GM12873 (cell line): ENCODE measurements at regions not wholly inside any gene's neighbourhood (a gene's known extent, or its start where the extent isn't known, plus 50 kb on each side); places are given as distances from the start of the nearest gene placed in this dataset.

ENCODE experiments used
- TF ChIP-seq, protein P1 (sequence below): IDR thresholded peaks from 2 replicates; pipeline ENCODE4 v1.5.1; 2012; ENCODE audit warnings: low read depth, mild to moderate bottlenecking, moderate library complexity, low read length, control low read depth; ENCODE audit not compliant: insufficient read depth; ENCODE audit errors: missing control alignments

DNA sequence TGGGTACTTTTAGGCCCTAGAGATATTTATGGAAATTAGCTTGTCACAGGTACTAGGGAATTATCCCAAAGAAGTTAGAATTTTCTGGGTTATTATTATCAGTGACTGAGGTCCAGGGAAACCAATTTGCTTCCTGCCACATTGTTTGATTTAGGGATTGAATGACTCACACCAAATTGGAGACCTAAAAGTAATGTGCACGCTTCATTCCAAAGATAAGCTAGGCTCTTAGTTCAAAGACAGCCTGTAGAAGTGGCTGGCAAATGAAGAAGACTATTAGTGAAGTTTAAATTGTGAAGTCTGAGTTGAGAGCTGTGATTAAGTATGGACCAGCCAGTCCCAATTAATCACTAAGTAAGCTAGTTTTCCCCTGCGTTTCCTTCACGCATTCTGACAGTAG lies 188.1 kb upstream of the MYO3A start:
- TF ChIP-seq, protein P1, sequence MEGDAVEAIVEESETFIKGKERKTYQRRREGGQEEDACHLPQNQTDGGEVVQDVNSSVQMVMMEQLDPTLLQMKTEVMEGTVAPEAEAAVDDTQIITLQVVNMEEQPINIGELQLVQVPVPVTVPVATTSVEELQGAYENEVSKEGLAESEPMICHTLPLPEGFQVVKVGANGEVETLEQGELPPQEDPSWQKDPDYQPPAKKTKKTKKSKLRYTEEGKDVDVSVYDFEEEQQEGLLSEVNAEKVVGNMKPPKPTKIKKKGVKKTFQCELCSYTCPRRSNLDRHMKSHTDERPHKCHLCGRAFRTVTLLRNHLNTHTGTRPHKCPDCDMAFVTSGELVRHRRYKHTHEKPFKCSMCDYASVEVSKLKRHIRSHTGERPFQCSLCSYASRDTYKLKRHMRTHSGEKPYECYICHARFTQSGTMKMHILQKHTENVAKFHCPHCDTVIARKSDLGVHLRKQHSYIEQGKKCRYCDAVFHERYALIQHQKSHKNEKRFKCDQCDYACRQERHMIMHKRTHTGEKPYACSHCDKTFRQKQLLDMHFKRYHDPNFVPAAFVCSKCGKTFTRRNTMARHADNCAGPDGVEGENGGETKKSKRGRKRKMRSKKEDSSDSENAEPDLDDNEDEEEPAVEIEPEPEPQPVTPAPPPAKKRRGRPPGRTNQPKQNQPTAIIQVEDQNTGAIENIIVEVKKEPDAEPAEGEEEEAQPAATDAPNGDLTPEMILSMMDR = no peak

DNA sequence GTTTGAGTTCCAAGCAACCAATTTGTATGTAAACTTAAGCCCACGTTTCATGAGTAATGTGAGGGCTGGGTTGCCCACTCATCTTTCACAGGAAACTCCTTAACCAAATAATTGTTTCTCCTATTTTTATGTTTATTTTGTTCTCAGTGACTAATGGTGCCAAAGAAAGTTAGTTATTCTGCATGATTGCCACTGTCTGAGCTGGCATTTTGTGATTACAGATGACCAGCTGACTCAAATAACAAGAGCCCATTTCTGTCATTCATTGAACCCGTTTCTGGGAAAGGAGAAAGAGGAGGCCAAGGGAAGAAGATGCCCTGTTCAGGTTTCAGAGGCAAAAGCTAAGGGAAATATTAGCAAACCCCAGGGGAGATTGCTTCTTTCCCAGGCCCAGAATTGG lies 186.9 kb upstream of the MYO3A start:
- TF ChIP-seq, protein P1 = no peak

DNA sequence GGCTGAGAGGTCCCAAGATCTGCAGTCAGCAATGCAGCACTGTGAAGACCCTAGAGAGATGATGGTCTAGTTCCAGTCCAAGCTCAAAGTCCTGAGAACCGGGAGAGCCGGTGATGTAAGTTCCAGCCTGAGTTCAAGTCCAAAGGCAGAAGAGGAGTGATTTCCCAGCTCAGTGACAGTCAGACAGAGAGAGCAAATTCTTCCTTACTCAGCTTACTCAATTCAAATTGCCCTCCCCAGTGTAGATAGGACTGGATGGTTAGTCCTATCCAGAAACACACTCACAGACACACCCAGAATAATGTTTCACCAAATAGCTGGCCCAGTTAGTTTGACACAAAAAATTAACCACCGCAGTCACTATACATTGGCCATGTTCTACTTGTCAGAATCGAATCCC lies 185.5 kb upstream of the MYO3A start:
- TF ChIP-seq, protein P1 = no peak

DNA sequence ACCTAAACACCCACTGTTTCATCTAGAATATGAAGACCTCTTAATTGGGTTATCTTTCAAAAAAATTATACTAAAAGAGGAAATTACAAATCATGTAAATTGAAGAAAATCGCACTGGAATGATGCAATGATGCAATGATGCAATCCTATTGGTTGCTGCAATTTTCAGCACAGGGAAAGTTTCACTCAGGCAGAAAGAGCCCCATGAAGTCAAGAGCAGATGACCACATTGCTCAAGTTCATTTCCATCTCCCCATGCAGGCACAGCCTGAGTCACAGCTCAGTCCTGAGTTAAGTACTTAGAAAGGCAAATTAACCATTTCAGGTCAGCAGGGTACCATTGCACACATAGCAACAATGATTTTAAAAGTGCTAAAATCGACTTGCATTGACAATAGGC lies 180.3 kb upstream of the MYO3A start:
- TF ChIP-seq, protein P1 = no peak

DNA sequence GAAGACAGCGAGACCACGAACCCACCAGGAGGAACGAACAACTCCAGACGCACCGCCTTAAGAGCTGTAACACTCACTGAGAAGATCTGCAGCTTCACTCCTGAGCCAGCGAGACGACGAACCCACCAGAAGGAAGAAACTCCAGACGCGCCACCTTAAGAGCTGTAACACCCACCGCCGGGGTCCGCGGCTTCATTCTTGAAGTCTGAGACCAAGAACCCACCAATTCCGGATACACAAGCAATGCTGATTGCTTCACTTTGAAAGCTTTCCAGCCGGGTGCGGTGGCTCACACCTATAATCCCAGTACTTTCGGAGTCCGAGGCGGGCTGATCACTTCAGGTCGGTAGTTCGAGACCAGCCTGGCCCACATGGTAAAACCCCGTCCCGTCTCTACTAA lies 177.2 kb upstream of the MYO3A start:
- TF ChIP-seq, protein P1 = no peak

DNA sequence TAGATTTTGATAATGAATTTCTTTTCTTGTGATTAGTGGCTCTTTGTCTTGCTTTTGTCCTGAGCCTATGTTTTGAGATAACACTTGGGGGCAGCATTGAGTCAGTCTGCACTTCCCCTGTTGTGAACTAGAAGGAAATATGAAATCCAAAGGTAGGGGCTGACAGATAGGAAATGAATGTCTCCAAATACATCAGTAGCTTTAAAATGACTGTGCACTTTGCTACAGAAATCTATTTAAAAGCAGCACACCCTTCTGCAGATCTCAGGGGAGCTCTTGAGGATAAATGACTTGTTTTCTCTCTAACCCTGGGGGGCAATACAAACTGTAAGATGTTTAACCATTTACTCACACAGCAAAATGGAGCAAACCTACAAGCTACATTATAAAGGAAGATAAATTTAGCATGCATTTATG lies 176.0 kb upstream of the MYO3A start:
- TF ChIP-seq, protein P1 = peak; percentile 68

DNA sequence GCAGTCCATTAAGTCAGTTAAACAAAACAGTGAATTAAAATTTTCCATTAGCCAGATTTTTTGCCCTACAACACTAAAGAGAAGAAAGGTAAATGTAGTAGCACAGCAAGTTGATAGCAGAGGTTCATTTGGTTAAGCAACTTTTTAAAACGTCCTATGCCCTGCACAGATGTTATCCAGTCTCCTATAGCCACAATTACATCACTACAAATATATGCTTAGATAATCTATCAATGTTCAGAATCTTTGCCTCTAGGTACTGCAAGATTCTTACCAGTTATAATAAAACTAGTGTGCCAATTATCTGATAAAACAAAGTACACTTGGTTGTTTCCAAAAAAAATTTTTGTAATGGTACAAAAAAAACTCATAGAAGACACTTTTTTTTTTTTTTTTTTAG lies 175.5 kb upstream of the MYO3A start:
- TF ChIP-seq, protein P1 = no peak

DNA sequence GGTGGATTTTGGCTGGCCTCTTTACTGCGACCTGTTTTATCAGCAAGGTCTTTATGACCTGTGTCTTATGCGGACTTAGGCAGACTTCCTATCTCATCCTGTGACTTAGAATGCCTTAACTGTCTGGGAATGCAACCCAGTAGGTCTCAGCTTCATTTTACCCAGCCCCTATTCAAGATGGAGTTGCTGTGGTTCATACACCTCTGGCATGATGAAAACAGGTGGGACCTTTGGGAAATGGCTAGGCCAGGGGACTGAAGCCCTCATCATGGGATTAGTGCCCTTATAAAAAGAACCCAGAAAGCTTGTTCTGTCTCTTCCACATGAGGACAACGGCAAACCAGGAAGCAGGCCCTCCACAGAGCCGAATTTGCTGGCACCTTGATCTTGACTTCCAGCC lies 172.1 kb upstream of the MYO3A start:
- TF ChIP-seq, protein P1 = no peak
